Ishikawa (cell line): ENCODE measurements at regions not wholly inside any gene's neighbourhood (a gene's known extent, or its start where the extent isn't known, plus 50 kb on each side); places are given as distances from the start of the nearest gene placed in this dataset.

ENCODE experiments used
- CEBPB ChIP-seq: IDR thresholded peaks from 2 replicates; pipeline ENCODE4 v1.6.1; 2012
- CREB1 ChIP-seq: IDR thresholded peaks from 2 replicates; pipeline ENCODE4 v1.6.1; 2012; ENCODE audit warnings: low read depth
- EGR1 ChIP-seq: IDR thresholded peaks from 2 replicates; pipeline ENCODE4 v1.6.1; 2012
- EP300 ChIP-seq: IDR thresholded peaks from 2 replicates; pipeline ENCODE4 v1.6.1; 2012; ENCODE audit warnings: borderline replicate concordance
- FOXM1 ChIP-seq: IDR thresholded peaks from 2 replicates; pipeline ENCODE4 v1.6.1; 2012; ENCODE audit warnings: low read depth, borderline replicate concordance
- NFIC ChIP-seq: IDR thresholded peaks from 2 replicates; pipeline ENCODE4 v1.6.1; 2012
- RAD21 ChIP-seq: IDR thresholded peaks from 2 replicates; pipeline ENCODE4 v1.6.1; 2012; ENCODE audit warnings: low read depth
- TAF1 ChIP-seq: IDR thresholded peaks from 2 replicates; pipeline ENCODE4 v1.6.1; 2012; ENCODE audit warnings: low read depth, mild to moderate bottlenecking
- TCF12 ChIP-seq: IDR thresholded peaks from 2 replicates; pipeline ENCODE4 v1.6.1; 2012; ENCODE audit warnings: low read depth
- TEAD4 ChIP-seq: IDR thresholded peaks from 2 replicates; pipeline ENCODE4 v1.6.1; 2012
- YY1 ChIP-seq: IDR thresholded peaks from 2 replicates; pipeline ENCODE4 v1.6.1; 2012; ENCODE audit warnings: low read depth
- ZBTB7A ChIP-seq: IDR thresholded peaks from 2 replicates; pipeline ENCODE4 v1.6.1; 2012; ENCODE audit warnings: low read depth
- TF ChIP-seq, protein P1 (sequence below): IDR thresholded peaks from 2 replicates; pipeline ENCODE4 v1.6.1; 2012; ENCODE audit warnings: low read depth, mild to moderate bottlenecking
- TF ChIP-seq, protein P2 (sequence below): IDR thresholded peaks from 2 replicates; pipeline ENCODE4 v1.6.1; 2012
- TF ChIP-seq, protein P3 (sequence below): IDR thresholded peaks from 2 replicates; pipeline ENCODE4 v1.6.1; 2012

DNA sequence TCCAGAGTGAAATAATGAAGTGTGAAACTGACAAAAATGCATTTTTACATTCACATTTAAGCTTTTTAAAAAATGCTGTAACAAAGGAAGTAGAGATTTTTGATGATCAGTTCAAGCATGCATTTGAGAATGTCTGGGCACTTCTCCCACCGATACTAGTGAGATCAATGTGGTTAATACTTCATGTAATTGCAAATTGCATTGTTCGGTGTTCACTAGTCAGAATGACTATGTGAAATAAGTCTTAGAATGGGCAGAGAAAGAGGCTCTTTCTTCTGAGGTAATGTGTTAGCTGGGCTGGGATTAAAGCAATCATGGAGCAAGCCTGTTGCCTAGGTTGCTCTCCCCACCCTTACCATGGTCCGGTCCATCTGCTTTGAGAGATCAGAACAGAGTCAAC lies 587.0 kb upstream of the GRM7 start:
- TF ChIP-seq, protein P1, sequence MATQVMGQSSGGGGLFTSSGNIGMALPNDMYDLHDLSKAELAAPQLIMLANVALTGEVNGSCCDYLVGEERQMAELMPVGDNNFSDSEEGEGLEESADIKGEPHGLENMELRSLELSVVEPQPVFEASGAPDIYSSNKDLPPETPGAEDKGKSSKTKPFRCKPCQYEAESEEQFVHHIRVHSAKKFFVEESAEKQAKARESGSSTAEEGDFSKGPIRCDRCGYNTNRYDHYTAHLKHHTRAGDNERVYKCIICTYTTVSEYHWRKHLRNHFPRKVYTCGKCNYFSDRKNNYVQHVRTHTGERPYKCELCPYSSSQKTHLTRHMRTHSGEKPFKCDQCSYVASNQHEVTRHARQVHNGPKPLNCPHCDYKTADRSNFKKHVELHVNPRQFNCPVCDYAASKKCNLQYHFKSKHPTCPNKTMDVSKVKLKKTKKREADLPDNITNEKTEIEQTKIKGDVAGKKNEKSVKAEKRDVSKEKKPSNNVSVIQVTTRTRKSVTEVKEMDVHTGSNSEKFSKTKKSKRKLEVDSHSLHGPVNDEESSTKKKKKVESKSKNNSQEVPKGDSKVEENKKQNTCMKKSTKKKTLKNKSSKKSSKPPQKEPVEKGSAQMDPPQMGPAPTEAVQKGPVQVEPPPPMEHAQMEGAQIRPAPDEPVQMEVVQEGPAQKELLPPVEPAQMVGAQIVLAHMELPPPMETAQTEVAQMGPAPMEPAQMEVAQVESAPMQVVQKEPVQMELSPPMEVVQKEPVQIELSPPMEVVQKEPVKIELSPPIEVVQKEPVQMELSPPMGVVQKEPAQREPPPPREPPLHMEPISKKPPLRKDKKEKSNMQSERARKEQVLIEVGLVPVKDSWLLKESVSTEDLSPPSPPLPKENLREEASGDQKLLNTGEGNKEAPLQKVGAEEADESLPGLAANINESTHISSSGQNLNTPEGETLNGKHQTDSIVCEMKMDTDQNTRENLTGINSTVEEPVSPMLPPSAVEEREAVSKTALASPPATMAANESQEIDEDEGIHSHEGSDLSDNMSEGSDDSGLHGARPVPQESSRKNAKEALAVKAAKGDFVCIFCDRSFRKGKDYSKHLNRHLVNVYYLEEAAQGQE = no peak
- TF ChIP-seq CEBPB (no peak), ZBTB7A (no peak), FOXM1 (no peak), RAD21 (no peak), EP300 (no peak), TCF12 (no peak)
- TF ChIP-seq, protein P2, sequence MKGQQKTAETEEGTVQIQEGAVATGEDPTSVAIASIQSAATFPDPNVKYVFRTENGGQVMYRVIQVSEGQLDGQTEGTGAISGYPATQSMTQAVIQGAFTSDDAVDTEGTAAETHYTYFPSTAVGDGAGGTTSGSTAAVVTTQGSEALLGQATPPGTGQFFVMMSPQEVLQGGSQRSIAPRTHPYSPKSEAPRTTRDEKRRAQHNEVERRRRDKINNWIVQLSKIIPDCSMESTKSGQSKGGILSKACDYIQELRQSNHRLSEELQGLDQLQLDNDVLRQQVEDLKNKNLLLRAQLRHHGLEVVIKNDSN = no peak

DNA sequence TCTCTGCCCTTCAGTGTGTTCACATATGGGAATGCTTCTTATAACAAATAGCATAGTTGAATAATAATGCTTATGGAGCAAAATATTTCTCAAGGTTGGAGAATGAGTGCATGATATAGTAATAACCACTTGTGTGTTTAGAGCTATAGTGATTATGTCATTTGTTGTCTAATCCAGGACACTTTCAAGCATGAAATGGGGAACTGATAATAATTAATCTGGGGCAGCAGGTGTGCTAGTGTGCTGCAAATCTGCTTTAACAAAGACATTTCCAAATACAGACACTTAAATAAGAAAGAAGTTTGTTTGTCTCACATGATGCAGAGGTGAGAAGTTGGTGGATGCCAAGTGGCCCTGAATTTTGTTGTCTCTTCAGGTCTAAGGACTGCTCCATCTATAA lies 579.3 kb upstream of the GRM7 start:
- no peak for TF ChIP-seq RAD21
- no peak for TF ChIP-seq EGR1
- TF ChIP-seq, protein P1 = no peak
- TF ChIP-seq EP300 = no peak
- TF ChIP-seq NFIC = no peak
- TF ChIP-seq TEAD4 = no peak
- TF ChIP-seq CREB1 = no peak
- no peak for TF ChIP-seq CEBPB
- no peak for TF ChIP-seq ZBTB7A
- no peak for TF ChIP-seq TCF12
- TF ChIP-seq, protein P3, sequence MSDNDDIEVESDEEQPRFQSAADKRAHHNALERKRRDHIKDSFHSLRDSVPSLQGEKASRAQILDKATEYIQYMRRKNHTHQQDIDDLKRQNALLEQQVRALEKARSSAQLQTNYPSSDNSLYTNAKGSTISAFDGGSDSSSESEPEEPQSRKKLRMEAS = no peak
- no peak for TF ChIP-seq YY1
- TF ChIP-seq TAF1 = no peak
- no peak for TF ChIP-seq FOXM1
- TF ChIP-seq, protein P2 = no peak

DNA sequence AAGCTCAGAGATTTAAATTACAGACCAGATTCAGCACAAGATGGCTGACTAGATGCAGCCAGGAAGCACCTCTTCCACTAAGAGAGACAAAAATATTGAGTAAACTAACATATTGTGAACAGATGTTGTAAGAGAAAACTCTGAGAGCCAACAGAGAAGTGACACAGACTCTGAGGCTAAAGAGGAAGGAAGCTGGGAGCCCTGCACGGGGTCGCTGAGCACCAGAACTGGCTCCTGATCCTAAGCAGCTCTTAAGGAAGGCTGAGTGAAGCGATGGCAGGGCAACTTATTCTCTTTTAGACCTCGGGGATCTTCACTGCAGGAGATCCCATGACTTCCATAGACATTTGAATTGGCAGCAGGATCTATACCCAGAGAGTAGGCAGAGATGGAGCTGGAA lies 578.0 kb upstream of the GRM7 start:
- TF ChIP-seq CREB1 = no peak
- TF ChIP-seq, protein P2 = no peak
- TF ChIP-seq EGR1 = no peak
- TF ChIP-seq, protein P1 = no peak
- no peak for TF ChIP-seq TAF1
- no peak for TF ChIP-seq FOXM1
- no peak for TF ChIP-seq RAD21
- TF ChIP-seq EP300 = no peak
- TF ChIP-seq TEAD4 = no peak
- no peak for TF ChIP-seq ZBTB7A
- TF ChIP-seq YY1 = no peak
- TF ChIP-seq CEBPB = no peak

DNA sequence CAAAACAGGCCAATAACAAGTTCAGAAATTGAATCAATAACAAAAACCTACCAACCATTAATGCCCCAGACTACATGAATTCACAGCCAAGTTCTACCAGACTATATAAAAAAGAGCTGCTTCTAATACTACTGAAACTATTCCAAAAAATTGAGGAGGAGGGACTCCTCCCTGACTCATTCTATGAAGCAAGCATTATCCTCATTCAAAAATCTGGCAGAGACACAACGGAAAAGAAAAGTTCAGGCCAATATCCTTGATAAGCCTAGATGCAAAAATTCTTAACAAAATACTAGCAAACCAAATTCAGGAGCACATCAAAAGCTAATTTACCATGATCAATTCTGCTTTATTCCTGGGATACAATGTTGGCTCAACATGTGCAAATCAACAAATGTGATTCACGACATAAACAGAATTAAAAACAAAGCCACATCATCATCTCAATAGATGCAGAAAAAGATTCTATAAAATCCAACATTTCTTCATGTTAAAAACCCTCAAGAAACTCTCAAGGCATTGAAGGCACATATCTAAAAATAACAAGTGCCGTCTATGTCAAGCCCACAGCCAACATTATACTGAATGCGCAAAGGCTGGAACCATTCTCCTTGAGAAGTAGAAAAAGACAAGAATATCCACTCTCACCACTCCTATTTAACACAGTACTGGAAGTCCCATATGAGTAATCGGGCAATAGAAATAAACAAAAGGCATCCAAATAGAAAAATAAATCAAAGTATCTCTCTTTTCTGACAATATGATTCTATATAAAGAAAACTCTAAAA lies 573.6 kb upstream of the GRM7 start:
- TF ChIP-seq NFIC (no peak), CEBPB (no peak), ZBTB7A (no peak), EP300 (no peak)
- TF ChIP-seq, protein P2 = no peak
